ENCODE measurements at regions not wholly inside any gene's neighbourhood (a gene's known extent, or its start where the extent isn't known, plus 50 kb on each side); places are given as distances from the start of the nearest gene placed in this dataset.

GRCh38 chr15:93317772-93318171 is 228.8 kb upstream of the RGMA start:
- TF ChIP-seq, protein P1, sequence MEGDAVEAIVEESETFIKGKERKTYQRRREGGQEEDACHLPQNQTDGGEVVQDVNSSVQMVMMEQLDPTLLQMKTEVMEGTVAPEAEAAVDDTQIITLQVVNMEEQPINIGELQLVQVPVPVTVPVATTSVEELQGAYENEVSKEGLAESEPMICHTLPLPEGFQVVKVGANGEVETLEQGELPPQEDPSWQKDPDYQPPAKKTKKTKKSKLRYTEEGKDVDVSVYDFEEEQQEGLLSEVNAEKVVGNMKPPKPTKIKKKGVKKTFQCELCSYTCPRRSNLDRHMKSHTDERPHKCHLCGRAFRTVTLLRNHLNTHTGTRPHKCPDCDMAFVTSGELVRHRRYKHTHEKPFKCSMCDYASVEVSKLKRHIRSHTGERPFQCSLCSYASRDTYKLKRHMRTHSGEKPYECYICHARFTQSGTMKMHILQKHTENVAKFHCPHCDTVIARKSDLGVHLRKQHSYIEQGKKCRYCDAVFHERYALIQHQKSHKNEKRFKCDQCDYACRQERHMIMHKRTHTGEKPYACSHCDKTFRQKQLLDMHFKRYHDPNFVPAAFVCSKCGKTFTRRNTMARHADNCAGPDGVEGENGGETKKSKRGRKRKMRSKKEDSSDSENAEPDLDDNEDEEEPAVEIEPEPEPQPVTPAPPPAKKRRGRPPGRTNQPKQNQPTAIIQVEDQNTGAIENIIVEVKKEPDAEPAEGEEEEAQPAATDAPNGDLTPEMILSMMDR (IDR thresholded peaks at IDR 0.05 in 2 of 3, conservative IDR thresholded peaks at IDR 0.05 in 1 of 3; ENCODE audit: borderline replicate concordance in 1 of 3, insufficient read depth in 1 of 3, low read depth in 2 of 3, low read length in 2 of 3) = no peak
- TF ChIP-seq POLR2A (IDR thresholded peaks at IDR 0.05; ENCODE audit: borderline replicate concordance, extremely low read depth, insufficient read depth, insufficient read length) (no peak), TCF7L2 (IDR thresholded peaks at IDR 0.05; ENCODE audit: borderline replicate concordance, extremely low read depth, insufficient read depth, insufficient read length) (no peak), ZNF274 (IDR thresholded peaks at IDR 0.05; ENCODE audit: low read depth, low read length) (no peak), EZH2 (IDR thresholded peaks at IDR 0.05) (no peak), POLR2AphosphoS5 (IDR thresholded peaks at IDR 0.05; ENCODE audit: low read depth, low read length) (no peak), SP1 (IDR thresholded peaks at IDR 0.05; ENCODE audit: low read depth) (no peak), SIN3A (IDR thresholded peaks at IDR 0.05; ENCODE audit: low read depth) (no peak)
- TF ChIP-seq, protein P2, sequence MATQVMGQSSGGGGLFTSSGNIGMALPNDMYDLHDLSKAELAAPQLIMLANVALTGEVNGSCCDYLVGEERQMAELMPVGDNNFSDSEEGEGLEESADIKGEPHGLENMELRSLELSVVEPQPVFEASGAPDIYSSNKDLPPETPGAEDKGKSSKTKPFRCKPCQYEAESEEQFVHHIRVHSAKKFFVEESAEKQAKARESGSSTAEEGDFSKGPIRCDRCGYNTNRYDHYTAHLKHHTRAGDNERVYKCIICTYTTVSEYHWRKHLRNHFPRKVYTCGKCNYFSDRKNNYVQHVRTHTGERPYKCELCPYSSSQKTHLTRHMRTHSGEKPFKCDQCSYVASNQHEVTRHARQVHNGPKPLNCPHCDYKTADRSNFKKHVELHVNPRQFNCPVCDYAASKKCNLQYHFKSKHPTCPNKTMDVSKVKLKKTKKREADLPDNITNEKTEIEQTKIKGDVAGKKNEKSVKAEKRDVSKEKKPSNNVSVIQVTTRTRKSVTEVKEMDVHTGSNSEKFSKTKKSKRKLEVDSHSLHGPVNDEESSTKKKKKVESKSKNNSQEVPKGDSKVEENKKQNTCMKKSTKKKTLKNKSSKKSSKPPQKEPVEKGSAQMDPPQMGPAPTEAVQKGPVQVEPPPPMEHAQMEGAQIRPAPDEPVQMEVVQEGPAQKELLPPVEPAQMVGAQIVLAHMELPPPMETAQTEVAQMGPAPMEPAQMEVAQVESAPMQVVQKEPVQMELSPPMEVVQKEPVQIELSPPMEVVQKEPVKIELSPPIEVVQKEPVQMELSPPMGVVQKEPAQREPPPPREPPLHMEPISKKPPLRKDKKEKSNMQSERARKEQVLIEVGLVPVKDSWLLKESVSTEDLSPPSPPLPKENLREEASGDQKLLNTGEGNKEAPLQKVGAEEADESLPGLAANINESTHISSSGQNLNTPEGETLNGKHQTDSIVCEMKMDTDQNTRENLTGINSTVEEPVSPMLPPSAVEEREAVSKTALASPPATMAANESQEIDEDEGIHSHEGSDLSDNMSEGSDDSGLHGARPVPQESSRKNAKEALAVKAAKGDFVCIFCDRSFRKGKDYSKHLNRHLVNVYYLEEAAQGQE (IDR thresholded peaks at IDR 0.05; ENCODE audit: low read depth) = no peak
